T-helper 1 cell treated with Interleukin-12 subunit alpha and Interleukin-12 subunit beta and Interleukin-4 antibody, amounts not matched to agents 30 μg/mL and 1 μg/mL, for 36 hours (primary cell): ENCODE measurements at regions not wholly inside any gene's neighbourhood (a gene's known extent, or its start where the extent isn't known, plus 50 kb on each side); places are given as distances from the start of the nearest gene placed in this dataset.

ENCODE experiments used
- H3K27ac Mint-ChIP-seq: one replicate; pipeline ENCODE4 v1.8.0; 2021; ENCODE audit warnings: mild to moderate bottlenecking, mixed read lengths
- H3K27me3 Mint-ChIP-seq: one replicate; pipeline ENCODE4 v1.8.0; 2021; ENCODE audit warnings: low read depth, mixed read lengths
- H3K36me3 Mint-ChIP-seq: one replicate; pipeline ENCODE4 v1.8.0; 2021; ENCODE audit warnings: low read depth, mixed read lengths
- H3K4me1 Mint-ChIP-seq: one replicate; pipeline ENCODE4 v1.8.0; 2021; ENCODE audit warnings: low read depth, mixed read lengths
- H3K4me3 Mint-ChIP-seq: one replicate; pipeline ENCODE4 v1.8.0; 2021; ENCODE audit warnings: mild to moderate bottlenecking, moderate library complexity, mixed read lengths
- H3K9me3 Mint-ChIP-seq: one replicate; pipeline ENCODE4 v1.8.0; 2021; ENCODE audit warnings: mixed read lengths

DNA sequence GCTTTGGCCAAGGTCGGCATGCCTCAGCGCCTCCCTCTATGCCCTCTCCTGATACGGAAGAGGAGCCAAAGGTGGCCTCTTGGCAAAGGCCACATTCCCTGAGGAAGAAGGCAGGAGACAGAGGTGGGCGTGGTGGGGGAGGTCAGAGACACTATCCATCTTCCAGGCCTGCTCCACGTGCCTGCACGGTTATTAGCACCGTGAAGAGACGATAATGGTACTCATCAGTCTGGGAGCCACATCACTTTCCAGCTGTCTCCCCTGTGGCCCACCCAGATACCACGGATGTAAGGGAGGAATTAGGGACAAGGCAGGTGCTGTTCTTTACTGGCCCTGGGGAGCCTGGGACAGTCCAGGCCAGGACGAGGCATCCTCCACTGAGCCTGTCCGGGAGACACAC, 354.3 kb downstream of the MN1 start:
- Mint-ChIP-seq H3K27ac (no peak overlapping the region), H3K4me3 (no peak overlapping the region), H3K36me3 (no peaks in the 10 kb centered on the region), H3K4me1 (no peaks in the 10 kb centered on the region), H3K9me3 (peaks cover 7% of the 10 kb centered on the region), H3K27me3 (no peaks in the 10 kb centered on the region)

DNA sequence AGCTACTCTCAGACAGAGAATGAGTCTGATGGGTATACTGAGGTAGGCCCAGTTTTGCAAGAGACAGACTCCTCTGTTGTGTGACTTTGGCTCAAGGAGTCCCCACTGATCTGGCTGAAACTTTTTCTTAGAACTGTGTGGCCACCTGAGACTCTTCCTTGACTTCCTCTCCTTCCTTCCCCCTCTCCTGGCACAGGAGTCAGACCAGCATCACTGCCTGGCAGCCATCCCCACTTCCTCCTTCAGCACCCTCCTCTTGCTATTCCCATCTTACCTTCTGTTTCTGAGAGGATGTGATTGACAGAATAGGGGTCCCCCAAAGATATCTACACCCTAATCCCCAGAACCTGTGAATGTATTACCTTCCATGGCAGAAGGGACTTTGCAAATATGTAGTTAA, 351.1 kb downstream of the MN1 start:
- Mint-ChIP-seq H3K4me1 (no peaks in the 10 kb centered on the region), H3K27ac (no peak overlapping the region), H3K36me3 (no peaks in the 10 kb centered on the region), H3K27me3 (no peaks in the 10 kb centered on the region), H3K4me3 (no peak overlapping the region), H3K9me3 (peaks cover 8% of the 10 kb centered on the region)

DNA sequence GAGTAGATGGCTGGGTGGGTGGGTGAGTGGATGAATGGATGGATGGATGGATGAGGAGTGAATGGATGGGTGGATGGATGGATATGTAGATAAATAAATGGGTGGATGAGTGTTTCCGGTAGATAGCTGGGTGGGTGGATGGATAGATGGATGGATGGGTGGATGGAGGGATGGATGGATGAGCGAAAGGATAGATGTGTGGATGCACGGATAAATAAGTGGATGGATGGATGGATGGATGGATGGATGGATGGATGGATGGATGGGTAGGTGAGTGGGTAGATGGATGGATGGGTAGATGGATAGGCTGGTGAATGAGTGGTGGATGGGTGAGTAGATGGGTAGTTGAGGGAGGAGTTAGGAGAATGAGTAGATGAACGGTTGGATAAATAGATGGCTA, 349.3 kb downstream of the MN1 start:
- Mint-ChIP-seq H3K4me1 (no peaks in the 10 kb centered on the region), H3K27ac (no peak overlapping the region), H3K36me3 (no peaks in the 10 kb centered on the region), H3K27me3 (no peaks in the 10 kb centered on the region), H3K9me3 (peaks cover 8% of the 10 kb centered on the region), H3K4me3 (no peak overlapping the region)

DNA sequence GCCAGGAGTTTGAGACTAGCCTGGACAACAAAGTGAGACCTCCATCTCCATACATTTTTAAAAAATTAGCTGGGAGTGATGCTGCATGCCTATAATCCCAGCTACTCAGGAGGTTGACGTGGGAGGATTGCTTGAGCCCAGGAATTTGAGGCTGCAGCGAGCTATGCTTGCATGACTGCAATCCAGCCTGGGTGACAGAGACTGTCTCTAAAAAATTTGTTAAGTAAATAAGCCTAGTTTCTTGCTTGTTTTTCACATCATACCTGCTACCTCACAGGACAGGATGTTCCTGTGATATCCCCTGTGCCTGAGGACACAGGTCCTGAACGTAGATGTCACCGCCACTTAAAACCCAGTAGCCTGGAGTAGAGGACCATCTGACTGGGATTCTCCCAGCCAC, 348.6 kb downstream of the MN1 start:
- H3K4me1 Mint-ChIP-seq = no peaks in the 10 kb centered on the region
- no peak overlapping the region for H3K4me3 Mint-ChIP-seq
- H3K9me3 Mint-ChIP-seq = peaks cover 8% of the 10 kb centered on the region
- no peaks in the 10 kb centered on the region for H3K27me3 Mint-ChIP-seq
- H3K27ac Mint-ChIP-seq = no peak overlapping the region
- no peaks in the 10 kb centered on the region for H3K36me3 Mint-ChIP-seq

DNA sequence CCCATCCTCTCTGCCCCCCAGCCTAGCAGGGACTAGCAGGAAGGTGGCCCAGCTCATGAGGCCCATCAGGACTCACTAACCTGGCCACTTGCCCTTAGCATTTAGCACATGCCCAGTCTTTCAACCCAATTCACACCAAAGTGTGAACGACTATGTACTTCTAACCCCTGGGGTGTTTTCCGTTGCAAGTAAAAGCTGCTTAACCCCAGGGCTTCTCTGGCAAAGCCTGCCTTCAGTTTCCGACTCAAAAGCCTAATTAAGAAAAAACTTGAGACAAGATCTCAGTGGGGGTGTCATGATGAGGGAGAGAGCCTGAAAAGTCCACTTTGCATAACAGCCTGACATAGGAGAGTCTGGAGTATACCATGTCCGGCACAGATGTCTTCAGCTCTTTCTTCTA, 347.8 kb downstream of the MN1 start:
- Mint-ChIP-seq H3K4me3 (no peak overlapping the region), H3K27ac (no peak overlapping the region), H3K27me3 (no peaks in the 10 kb centered on the region), H3K9me3 (peaks cover 8% of the 10 kb centered on the region), H3K4me1 (no peaks in the 10 kb centered on the region), H3K36me3 (no peaks in the 10 kb centered on the region)

DNA sequence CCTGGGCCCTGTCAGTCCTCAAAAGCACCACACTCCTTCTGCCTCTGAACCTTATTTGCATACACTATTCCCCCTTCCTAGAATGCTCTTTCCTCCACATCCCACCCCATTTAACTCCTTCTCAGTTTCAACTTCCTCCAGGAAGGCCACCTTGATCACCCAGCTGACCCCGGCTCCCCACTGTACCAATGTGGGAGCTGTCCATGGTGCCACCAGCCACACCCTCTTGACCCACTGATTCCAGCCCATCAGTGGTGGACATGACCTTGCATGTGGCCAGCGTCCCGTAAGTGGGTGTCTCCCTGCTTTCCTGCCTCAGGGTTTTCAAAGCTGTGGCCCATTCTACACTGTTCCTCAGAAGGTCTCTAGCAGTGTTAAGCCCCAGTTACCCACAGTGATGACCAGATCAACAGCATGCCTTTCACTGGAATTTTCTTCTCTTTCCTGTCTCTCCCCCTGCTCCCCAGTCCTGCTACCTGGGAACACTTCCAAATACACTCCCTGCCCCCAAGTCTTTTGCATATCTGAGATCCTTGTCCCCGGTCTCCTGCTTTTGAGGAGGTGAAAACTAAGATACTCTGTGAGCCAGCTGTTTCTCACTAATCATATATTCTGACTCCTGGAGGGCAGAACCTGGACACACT, 346.6 kb downstream of the MN1 start:
- Mint-ChIP-seq H3K27ac (no peak overlapping the region), H3K27me3 (no peaks in the 10 kb centered on the region), H3K4me1 (no peaks in the 10 kb centered on the region), H3K36me3 (no peaks in the 10 kb centered on the region), H3K4me3 (no peak overlapping the region), H3K9me3 (peaks cover 8% of the 10 kb centered on the region)

DNA sequence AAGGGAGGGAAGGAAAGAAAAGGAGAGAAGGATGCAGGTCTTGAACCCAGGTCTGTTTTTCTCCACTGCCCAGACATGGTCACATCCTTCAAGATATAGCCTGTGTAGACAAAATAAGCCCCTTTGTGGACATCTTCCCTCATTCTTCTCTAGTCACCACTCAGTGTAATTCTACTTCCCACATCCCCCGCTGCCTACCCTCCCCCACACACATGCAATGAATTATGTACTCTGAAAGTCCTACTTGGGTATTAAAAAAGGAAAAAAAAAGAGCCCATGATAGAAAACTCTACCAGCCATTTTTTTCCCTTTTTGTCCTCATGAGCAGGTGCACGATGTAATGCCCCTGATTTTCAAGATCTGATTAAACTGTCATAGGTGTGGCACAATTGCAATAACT, 346.0 kb downstream of the MN1 start:
- no peaks in the 10 kb centered on the region for H3K4me1 Mint-ChIP-seq
- no peaks in the 10 kb centered on the region for H3K27me3 Mint-ChIP-seq
- H3K9me3 Mint-ChIP-seq = peaks cover 8% of the 10 kb centered on the region
- no peak overlapping the region for H3K27ac Mint-ChIP-seq
- H3K4me3 Mint-ChIP-seq = no peak overlapping the region
- no peaks in the 10 kb centered on the region for H3K36me3 Mint-ChIP-seq

DNA sequence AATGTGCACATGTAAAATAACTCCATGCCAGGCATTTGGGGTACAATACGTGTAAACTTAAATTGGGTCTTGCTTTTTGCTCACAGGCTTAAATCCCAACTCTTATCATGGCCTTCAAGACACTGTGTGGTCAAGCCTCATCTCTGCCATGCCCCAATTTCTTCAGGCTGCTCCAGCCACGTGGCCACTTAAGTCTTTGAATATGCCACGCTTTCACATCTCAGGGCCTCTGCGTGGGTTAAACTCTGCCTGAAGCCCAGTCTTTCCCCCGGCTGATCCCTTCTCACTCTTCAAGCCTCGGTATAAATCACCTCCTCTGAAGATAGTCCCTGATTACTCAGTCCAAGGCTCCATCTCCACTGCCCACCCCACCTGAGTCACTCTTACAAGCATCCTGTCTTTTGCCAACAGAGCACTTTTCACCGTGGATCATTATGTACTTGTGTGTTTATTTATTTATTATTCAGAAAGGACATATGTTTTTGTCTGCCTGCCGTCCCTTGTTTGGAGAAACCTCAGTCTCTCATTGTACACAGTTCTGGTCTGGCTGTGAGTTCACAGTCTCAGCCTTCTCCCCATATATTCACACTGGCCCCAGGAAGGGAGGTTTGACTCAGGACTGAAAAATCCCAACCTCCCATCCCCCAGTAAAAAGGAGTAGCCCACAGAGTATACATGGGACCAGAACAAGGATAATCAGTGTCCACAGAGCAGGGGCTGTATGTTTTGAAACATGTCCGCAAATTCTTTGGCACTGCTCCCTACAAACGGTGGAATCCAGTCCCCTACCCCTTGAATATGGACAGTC, 344.7 kb downstream of the MN1 start:
- Mint-ChIP-seq H3K4me1 (no peaks in the 10 kb centered on the region), H3K4me3 (no peak overlapping the region), H3K27me3 (no peaks in the 10 kb centered on the region), H3K9me3 (peaks cover 5% of the 10 kb centered on the region), H3K27ac (no peak overlapping the region), H3K36me3 (no peaks in the 10 kb centered on the region)

DNA sequence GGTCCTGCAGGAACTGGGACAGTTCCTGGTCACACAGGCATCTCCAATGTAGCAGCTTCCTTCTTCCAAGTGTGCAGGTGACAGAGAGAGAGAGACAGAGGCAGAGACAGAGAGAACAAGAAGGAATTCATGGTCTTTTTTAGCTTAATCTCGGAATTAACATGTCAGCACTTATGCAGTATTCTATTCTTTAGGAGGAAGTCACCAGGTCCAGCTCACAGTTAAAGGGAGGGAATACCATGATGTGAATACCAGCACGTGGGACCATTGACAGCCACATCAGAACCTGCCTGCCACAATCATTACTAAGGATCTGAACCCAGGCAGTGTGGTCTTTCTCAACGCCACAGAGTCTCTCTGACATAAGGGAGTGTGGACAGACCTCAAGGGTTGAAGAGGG, 341.6 kb downstream of the MN1 start:
- Mint-ChIP-seq H3K27me3 (no peaks in the 10 kb centered on the region), H3K4me1 (no peaks in the 10 kb centered on the region), H3K36me3 (no peaks in the 10 kb centered on the region), H3K4me3 (no peak overlapping the region), H3K27ac (no peak overlapping the region), H3K9me3 (no peaks in the 10 kb centered on the region)

DNA sequence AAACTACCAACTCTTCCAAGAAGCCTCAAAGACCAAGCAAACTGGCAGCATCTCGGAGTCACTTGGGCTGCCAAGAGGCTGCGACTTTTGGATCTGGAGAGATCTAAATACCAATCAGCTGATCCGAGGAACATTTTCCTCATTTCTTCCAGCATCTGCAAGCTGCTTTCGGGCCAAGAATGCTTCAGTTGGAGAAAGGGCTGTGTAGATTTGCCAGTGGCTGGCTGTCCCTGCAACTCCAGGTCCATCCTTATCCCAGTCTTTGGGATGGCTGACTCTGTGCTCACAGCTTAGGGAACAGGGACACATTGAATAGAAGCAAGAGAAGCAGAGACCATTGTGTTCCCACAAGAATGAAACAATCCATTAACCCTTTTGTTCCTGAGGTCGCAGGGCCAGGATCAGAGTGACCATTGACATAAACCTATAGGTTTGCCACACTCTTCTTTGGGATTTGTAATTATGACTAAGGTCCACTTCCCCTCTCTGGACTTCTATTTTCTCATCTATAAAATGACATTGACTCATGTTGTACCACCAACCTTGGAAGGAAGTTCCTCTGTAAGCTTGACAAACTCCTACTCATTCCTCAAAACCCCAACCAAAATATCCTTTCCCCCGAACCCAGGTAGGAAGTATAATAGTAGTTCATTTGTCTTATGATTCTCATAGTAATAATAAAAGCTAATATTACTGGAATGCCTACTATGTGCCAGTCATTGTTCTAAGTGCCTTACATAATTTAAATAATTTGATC, 340.8 kb downstream of the MN1 start:
- no peaks in the 10 kb centered on the region for H3K36me3 Mint-ChIP-seq
- H3K27ac Mint-ChIP-seq = no peak overlapping the region
- no peak overlapping the region for H3K4me3 Mint-ChIP-seq
- H3K9me3 Mint-ChIP-seq = no peaks in the 10 kb centered on the region
- H3K4me1 Mint-ChIP-seq = no peaks in the 10 kb centered on the region
- H3K27me3 Mint-ChIP-seq = no peaks in the 10 kb centered on the region

DNA sequence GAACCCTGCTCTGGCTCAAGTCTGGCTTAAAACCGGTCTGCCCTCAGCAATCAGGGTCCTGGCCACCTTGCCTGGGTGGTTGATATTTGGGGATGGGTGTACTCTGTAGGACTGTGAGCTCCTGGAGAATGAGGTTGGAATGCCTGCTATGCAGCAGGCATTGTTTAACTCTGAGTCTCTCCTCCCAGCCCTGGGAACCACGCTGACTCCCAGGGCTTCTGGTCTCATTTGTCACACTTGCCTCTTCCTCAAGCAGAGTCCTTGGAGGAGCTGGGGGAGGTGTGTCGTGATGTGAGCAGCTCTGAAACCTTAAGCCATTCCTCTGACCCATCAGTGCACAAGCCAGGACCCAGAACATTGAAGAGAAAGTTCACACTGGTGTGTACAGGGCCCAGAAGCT, 340.1 kb downstream of the MN1 start:
- Mint-ChIP-seq H3K27ac (no peak overlapping the region), H3K4me1 (no peaks in the 10 kb centered on the region), H3K9me3 (no peaks in the 10 kb centered on the region)

DNA sequence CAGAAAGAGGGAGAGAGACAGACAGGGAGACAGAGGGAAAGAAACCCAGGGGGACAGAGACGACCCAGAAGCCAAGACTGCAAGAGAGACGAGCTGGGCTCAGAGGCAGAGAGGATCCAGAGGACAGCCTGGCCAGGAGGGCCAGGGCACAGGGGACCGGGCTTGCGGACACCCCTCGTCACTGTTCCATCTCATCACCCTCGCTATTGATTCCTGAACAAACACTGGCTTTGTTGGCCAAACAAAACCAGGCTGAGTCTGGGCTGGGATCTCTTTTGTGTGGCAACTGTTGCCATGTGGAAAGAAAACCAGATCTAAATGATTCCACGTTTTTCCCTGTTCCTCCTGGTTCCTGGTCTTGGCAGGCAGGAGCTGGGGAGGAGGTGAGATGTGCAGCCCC, 339.4 kb downstream of the MN1 start:
- H3K27ac Mint-ChIP-seq = no peak overlapping the region
- H3K9me3 Mint-ChIP-seq = no peaks in the 10 kb centered on the region
- H3K27me3 Mint-ChIP-seq = no peaks in the 10 kb centered on the region
- no peak overlapping the region for H3K4me3 Mint-ChIP-seq
- H3K36me3 Mint-ChIP-seq = no peaks in the 10 kb centered on the region
- no peaks in the 10 kb centered on the region for H3K4me1 Mint-ChIP-seq

More for the DNA sequence above, 340.1 kb downstream of the MN1 start:
- Mint-ChIP-seq H3K36me3 (no peaks in the 10 kb centered on the region), H3K27me3 (no peaks in the 10 kb centered on the region), H3K4me3 (no peak overlapping the region)

DNA sequence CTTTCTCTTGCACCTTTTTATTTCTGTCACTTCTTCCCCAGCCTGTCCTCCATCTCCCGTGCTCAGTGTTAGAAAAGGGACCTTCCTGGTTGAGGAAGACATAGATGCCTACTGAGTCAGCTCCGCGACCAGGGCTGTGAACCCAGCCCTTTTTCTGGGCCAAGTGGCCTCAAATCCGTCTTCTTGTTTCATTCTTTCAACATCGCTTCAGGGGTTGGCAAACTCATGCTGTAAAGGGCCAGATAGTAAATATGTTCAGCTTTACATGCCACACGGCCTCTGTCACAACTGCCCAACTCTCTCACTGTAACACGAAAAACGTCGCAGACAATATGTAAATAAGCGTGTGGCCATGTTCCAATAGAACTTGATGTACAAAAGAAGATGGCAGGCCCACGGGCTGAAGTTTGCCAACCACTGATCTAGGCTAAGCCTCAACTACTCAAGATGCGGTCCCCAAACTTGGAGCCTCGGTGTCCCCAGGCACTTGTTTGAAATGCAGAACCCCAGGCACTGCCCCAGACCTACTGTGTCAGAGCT, 338.4 kb downstream of the MN1 start:
- no peak overlapping the region for H3K4me3 Mint-ChIP-seq
- H3K27me3 Mint-ChIP-seq = no peaks in the 10 kb centered on the region
- no peaks in the 10 kb centered on the region for H3K9me3 Mint-ChIP-seq

DNA sequence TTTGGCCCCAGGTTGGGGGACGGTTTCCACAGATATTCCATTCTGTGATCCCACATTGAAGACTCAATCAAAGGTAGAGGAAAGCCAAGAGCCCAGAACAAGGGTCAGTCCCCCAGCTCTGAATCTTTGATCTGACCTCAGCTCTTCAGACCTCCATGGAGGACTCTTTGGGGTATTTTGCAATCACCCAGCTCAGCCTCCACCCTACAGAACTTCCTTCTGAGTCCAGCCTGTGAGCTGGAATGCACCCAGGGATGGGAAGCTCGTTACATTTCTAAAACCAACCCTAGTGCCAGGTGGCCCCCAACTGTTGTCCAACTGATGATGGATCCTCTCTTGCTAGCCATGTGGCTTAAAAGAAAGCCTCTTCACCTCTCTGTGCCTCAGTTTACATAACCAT, 335.3 kb downstream of the MN1 start:
- no peaks in the 10 kb centered on the region for H3K36me3 Mint-ChIP-seq
- H3K4me3 Mint-ChIP-seq = no peak overlapping the region
- H3K9me3 Mint-ChIP-seq = no peaks in the 10 kb centered on the region
- H3K27ac Mint-ChIP-seq = no peak overlapping the region
- H3K27me3 Mint-ChIP-seq = no peaks in the 10 kb centered on the region
- no peaks in the 10 kb centered on the region for H3K4me1 Mint-ChIP-seq

More for the DNA sequence above, 338.4 kb downstream of the MN1 start:
- H3K27ac Mint-ChIP-seq = no peak overlapping the region
- no peaks in the 10 kb centered on the region for H3K4me1 Mint-ChIP-seq
- no peaks in the 10 kb centered on the region for H3K36me3 Mint-ChIP-seq
